ENCODE measurements at regions not wholly inside any gene's neighbourhood (a gene's known extent, or its start where the extent isn't known, plus 50 kb on each side); places are given as distances from the start of the nearest gene placed in this dataset. TPM values are rescaled to one million over a fixed set of nuclear protein-coding genes. Genes with fewer than 3 reads are reported as not detected.

MicroRNAs in the stretch of these regions (microRNA counts, 767-probe panel; counts per million panel counts)
- microRNA hsa-miR-548m: not detected

Small RNA genes lying in the stretch of these regions (microRNA-seq; reads per million reads assigned to microRNA genes)
- not detected for gene MIR548M (ENCODE audit: borderline microRNAs expressed)

Small RNA genes lying in the stretch of these regions (small RNA-seq; reads per million reads assigned to genes)
- not detected for gene MIR548M
